Common myeloid progenitor, CD34-positive (primary cell): ENCODE measurements at regions not wholly inside any gene's neighbourhood (a gene's known extent, or its start where the extent isn't known, plus 50 kb on each side); places are given as distances from the start of the nearest gene placed in this dataset.

ENCODE experiments used
- CTCF ChIA-PET: fragments of 350-600 bp; sonication (Branson Sonifier 250); formaldehyde crosslinking; loops from one replicate; lab custom pipeline; 2021; ENCODE audit warnings: antibody characterized with exemption; lab: Charles Lee
- POLR2A ChIA-PET: fragments of 350-600 bp; sonication (Branson Sonifier 250); formaldehyde crosslinking; loops from one replicate; lab custom pipeline; 2021; ENCODE audit warnings: antibody characterized with exemption; lab: Charles Lee
- DNase-seq, 3 donors: peaks; one replicate each; pipeline versions ENCODE4 v3.0.0 to v3.0.0-alpha.2; 2013
- H3K27ac ChIP-seq, 2 experiments: 1 replicate in 1 of 2; 2 replicates in 1 of 2; pipeline ENCODE4 v1.7.0; 2013; ENCODE audit warnings: inconsistent platforms in 2 of 2, low read length in 2 of 2, mild to moderate bottlenecking in 2 of 2, low read depth in 1 of 2, moderate library complexity in 1 of 2; ENCODE audit not compliant: severe bottlenecking in 2 of 2, insufficient read depth in 1 of 2, poor library complexity in 1 of 2
- H3K27me3 ChIP-seq, 5 experiments: replicated peaks in 2 of 5; 1 replicate in 3 of 5; 2 replicates in 2 of 5; pipeline versions ENCODE4 v1.6.1 to v1.7.0; 2013; ENCODE audit warnings: low read length in 4 of 5, mild to moderate bottlenecking in 2 of 5, moderate library complexity in 2 of 5, inconsistent platforms in 1 of 5; ENCODE audit not compliant: insufficient read depth in 5 of 5, control insufficient read depth in 4 of 5
- H3K36me3 ChIP-seq, 4 experiments: 1 replicate in 2 of 4; 2 replicates in 2 of 4; pipeline versions ENCODE4 v1.6.1 to v1.7.0; 2013; ENCODE audit warnings: low read length in 3 of 4, control low read depth in 1 of 4, mild to moderate bottlenecking in 1 of 4; ENCODE audit not compliant: control insufficient read depth in 4 of 4, insufficient read depth in 4 of 4
- H3K4me1 ChIP-seq, 4 experiments: 1 replicate in 3 of 4; 2 replicates in 1 of 4; pipeline versions ENCODE4 v1.6.1 to v1.7.1; 2013; ENCODE audit warnings: low read length in 3 of 4, mild to moderate bottlenecking in 3 of 4, control low read depth in 1 of 4, inconsistent platforms in 1 of 4, moderate library complexity in 1 of 4; ENCODE audit not compliant: control insufficient read depth in 4 of 4, insufficient read depth in 4 of 4; ENCODE audit errors: control extremely low read depth in 1 of 4
- H3K4me3 ChIP-seq, 7 experiments: 1 replicate in 4 of 7; 2 replicates in 3 of 7; pipeline versions ENCODE4 v1.5.1 to v1.7.0; 2013; ENCODE audit warnings: mild to moderate bottlenecking in 7 of 7, low read length in 6 of 7, moderate library complexity in 6 of 7, inconsistent platforms in 2 of 7, low read depth in 2 of 7, control low read depth in 1 of 7; ENCODE audit not compliant: insufficient read depth in 4 of 7, control insufficient read depth in 1 of 7; ENCODE audit errors: extremely low read depth in 1 of 7
- H3K9me3 ChIP-seq, 5 experiments: 1 replicate in 4 of 5; 2 replicates in 1 of 5; pipeline versions ENCODE4 v1.6.1 to v1.7.1; 2013; ENCODE audit warnings: low read length in 4 of 5, mild to moderate bottlenecking in 2 of 5, inconsistent platforms in 1 of 5, low read depth in 1 of 5, moderate library complexity in 1 of 5; ENCODE audit not compliant: control insufficient read depth in 4 of 5, insufficient read depth in 2 of 5; ENCODE audit errors: control extremely low read depth in 1 of 5
- WGBS: methylation state at CpG from one replicate; pipeline ENCODE4 v1.1.5; 2013; ENCODE audit not compliant: insufficient coverage; 5-methylcytosine and 5-hydroxymethylcytosine counted together

- Histone ChIP-seq H3K4me3 (no peak overlapping the region), H3K27me3 (peaks cover 0 to 4% (median 0%) of the 10 kb centered on the region in 5 experiments), H3K27ac (no peak overlapping the region), H3K4me1 (no peaks in the 10 kb centered on the region), H3K9me3 (no peaks in the 10 kb centered on the region), H3K36me3 (no peaks in the 10 kb centered on the region)
- no peak for DNase-seq
- CTCF ChIA-PET = no interaction called here
- WGBS = 92% methylated on average over 7 of the region's 7 CpGs
- POLR2A ChIA-PET = no interaction called here
Observed at GRCh38 chr22:44409974-44410316, 88.1 kb downstream of the RTL6 start.

GRCh38 chr22:44409211-44409973 is 88.6 kb downstream of the RTL6 start:
- 89% methylated on average over 15 of the region's 24 CpGs for WGBS
- no peak for DNase-seq
- H3K36me3 ChIP-seq = no peaks in the 10 kb centered on the region
- POLR2A ChIA-PET = no interaction called here
- H3K4me3 ChIP-seq = no peak overlapping the region
- no peaks in the 10 kb centered on the region for H3K4me1 ChIP-seq
- no peak overlapping the region for H3K27ac ChIP-seq
- CTCF ChIA-PET = no interaction called here
- H3K27me3 ChIP-seq = peaks cover 0 to 4% (median 0%) of the 10 kb centered on the region in 5 experiments
- no peaks in the 10 kb centered on the region for H3K9me3 ChIP-seq

- ChIA-PET POLR2A (no interaction called here), CTCF (no interaction called here)
- H3K4me1 ChIP-seq = no peaks in the 10 kb centered on the region
- DNase-seq = no peak
- no peaks in the 10 kb centered on the region for H3K36me3 ChIP-seq
- H3K27ac ChIP-seq = no peak overlapping the region
- no peaks in the 10 kb centered on the region for H3K9me3 ChIP-seq
- no peak overlapping the region for H3K4me3 ChIP-seq
- WGBS = 86% methylated on average over 7 of the region's 7 CpGs
- H3K27me3 ChIP-seq = peaks cover 0 to 4% (median 0%) of the 10 kb centered on the region in 5 experiments
Observed at GRCh38 chr22:44408829-44409192, 89.2 kb downstream of the RTL6 start.

- ChIA-PET POLR2A (no interaction called here), CTCF (no interaction called here)
- Histone ChIP-seq H3K4me1 (no peaks in the 10 kb centered on the region), H3K9me3 (no peaks in the 10 kb centered on the region), H3K4me3 (no peak overlapping the region), H3K36me3 (no peaks in the 10 kb centered on the region), H3K27me3 (peaks cover 0 to 4% (median 0%) of the 10 kb centered on the region in 5 experiments), H3K27ac (no peak overlapping the region)
- no peak for DNase-seq
- WGBS = 83% methylated on average over 15 of the region's 21 CpGs
Observed at GRCh38 chr22:44407987-44408828, 89.8 kb downstream of the RTL6 start.

GRCh38 chr22:44407171-44407986 is 90.7 kb downstream of the RTL6 start:
- 89% methylated on average over 19 of the region's 23 CpGs for WGBS
- DNase-seq = no peak
- CTCF ChIA-PET = no interaction called here
- Histone ChIP-seq H3K36me3 (no peaks in the 10 kb centered on the region), H3K4me1 (no peaks in the 10 kb centered on the region), H3K27me3 (peaks cover 0 to under 1% (median 0%) of the 10 kb centered on the region in 5 experiments), H3K9me3 (no peaks in the 10 kb centered on the region), H3K4me3 (no peak overlapping the region), H3K27ac (no peak overlapping the region)
- POLR2A ChIA-PET = no interaction called here

GRCh38 chr22:44406341-44407170 is 91.5 kb downstream of the RTL6 start:
- ChIA-PET CTCF (no interaction called here), POLR2A (no interaction called here)
- Histone ChIP-seq H3K9me3 (no peaks in the 10 kb centered on the region), H3K4me1 (no peaks in the 10 kb centered on the region), H3K36me3 (no peaks in the 10 kb centered on the region), H3K27ac (no peak overlapping the region), H3K27me3 (no peaks in the 10 kb centered on the region), H3K4me3 (no peak overlapping the region)
- 84% methylated on average over 9 of the region's 13 CpGs for WGBS
- no peak for DNase-seq
